Mucosa of descending colon (tissue), 3 donors: ENCODE measurements at regions not wholly inside any gene's neighbourhood (a gene's known extent, or its start where the extent isn't known, plus 50 kb on each side); places are given as distances from the start of the nearest gene placed in this dataset.

ENCODE experiments used
- ATAC-seq: fragments of 200-7000 bp; cut with Tn5 transposase; one replicate; pipeline ENCODE4 v1.9.1; 2020; ENCODE audit warnings: mild to moderate bottlenecking, moderate library complexity
- DNase-seq, 3 donors: peaks; one replicate each; pipeline ENCODE4 v3.0.0-alpha.2; 2020
- H3K36me3 ChIP-seq: fragments of 200-600 bp; one replicate; pipeline ENCODE4 v1.8.0; 2021; ENCODE audit warnings: low read depth, mild to moderate bottlenecking
- H3K4me1 ChIP-seq: fragments of 200-600 bp; one replicate; pipeline ENCODE4 v1.8.0; 2021; ENCODE audit warnings: low read depth, mild to moderate bottlenecking
- H3K4me3 ChIP-seq: fragments of 200-600 bp; one replicate; pipeline ENCODE4 v1.8.0; 2021; ENCODE audit warnings: mild to moderate bottlenecking
- H3K9me3 ChIP-seq: fragments of 200-600 bp; one replicate; pipeline ENCODE4 v1.8.0; 2021; ENCODE audit warnings: mild to moderate bottlenecking
- CTCF ChIP-seq: fragments of 200-600 bp; IDR thresholded peaks from one replicate; pipeline ENCODE4 v1.8.0; 2022; ENCODE audit warnings: antibody characterized with exemption, mild to moderate bottlenecking
- intact Hi-C, 2 donors: fragments of 100-400 bp; cut with DNase I in 1 of 2; cut with micrococcal nuclease in 1 of 2; formaldehyde crosslinking; loops; one replicate each; pipeline versions ENCODE4 v1.11.0 to v1.11.1; 2022; cut with DNase I, micrococcal nuclease
- donor health status: DM: no; HTN: no; CAD: no; lungs with moderate emphysema.
- donor health status: DM: no; HTN: no; CAD: no.
- donor health status: DM: no; HTN: yes; CAD: no.

GRCh38 chr22:49566141-49566541 is 261.5 kb downstream of the BRD1 start:
- intact Hi-C loops, result no loop called here
- Histone ChIP-seq H3K4me1 (no peaks in the 10 kb centered on the region), H3K4me3 (no peak overlapping the region), H3K9me3 (no peaks in the 10 kb centered on the region), H3K36me3 (no peaks in the 10 kb centered on the region)
- ATAC-seq, result no peak
- TF ChIP-seq CTCF, result no peak
- DNase-seq, result no peak

GRCh38 chr22:49565516-49565855 is 262.2 kb downstream of the BRD1 start:
- Histone ChIP-seq H3K9me3 (no peaks in the 10 kb centered on the region), H3K36me3 (no peaks in the 10 kb centered on the region), H3K4me1 (no peaks in the 10 kb centered on the region), H3K4me3 (no peak overlapping the region)
- TF ChIP-seq CTCF, result no peak
- intact Hi-C loops, result no loop called here
- DNase-seq (no peak), ATAC-seq (no peak)

- DNase-seq, result no peak
- ATAC-seq, result no peak
- Histone ChIP-seq H3K9me3 (no peaks in the 10 kb centered on the region), H3K4me3 (no peak overlapping the region), H3K4me1 (no peaks in the 10 kb centered on the region), H3K36me3 (no peaks in the 10 kb centered on the region)
- intact Hi-C loops, result no loop called here
- TF ChIP-seq CTCF, result no peak
Measured at GRCh38 chr22:49564666-49565515, 262.8 kb downstream of the BRD1 start.

GRCh38 chr22:49564054-49564453 is 263.6 kb downstream of the BRD1 start:
- DNase-seq (no peak), ATAC-seq (no peak)
- TF ChIP-seq CTCF, result no peak
- Histone ChIP-seq H3K4me1 (no peaks in the 10 kb centered on the region), H3K36me3 (no peaks in the 10 kb centered on the region), H3K9me3 (no peaks in the 10 kb centered on the region), H3K4me3 (no peak overlapping the region)
- intact Hi-C loops, result no loop called here

- DNase-seq (no peak), ATAC-seq (no peak)
- H3K4me1 ChIP-seq, result no peaks in the 10 kb centered on the region
- intact Hi-C loops, result no loop called here
- H3K36me3 ChIP-seq, result no peaks in the 10 kb centered on the region
- H3K4me3 ChIP-seq, result no peak overlapping the region
- H3K9me3 ChIP-seq, result no peaks in the 10 kb centered on the region
- no peak for TF ChIP-seq CTCF
Measured at GRCh38 chr22:49562685-49563249, 264.9 kb downstream of the BRD1 start.
